ENCODE measurements at regions not wholly inside any gene's neighbourhood (a gene's known extent, or its start where the extent isn't known, plus 50 kb on each side); places are given as distances from the start of the nearest gene placed in this dataset.

DNA sequence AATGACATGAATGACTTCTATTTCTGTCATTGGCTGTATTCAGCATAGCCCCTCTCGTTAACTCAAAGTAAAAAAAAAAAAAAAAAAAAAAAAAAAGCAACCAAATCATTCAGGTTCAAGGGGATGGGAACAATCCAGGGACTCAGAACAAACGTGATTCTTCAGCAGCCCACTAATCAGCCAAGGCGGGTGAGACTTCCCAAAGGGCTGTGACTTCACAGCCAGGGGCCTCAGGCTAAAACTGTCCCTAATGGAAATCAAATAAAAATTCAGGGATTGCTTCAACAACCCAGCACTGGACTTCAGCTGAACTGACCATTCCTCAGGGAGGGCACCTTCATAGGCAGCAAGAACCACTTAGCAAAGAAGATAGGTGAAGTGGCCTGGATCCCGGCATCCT is 86.2 kb upstream of the FAM169A start:
- CTCF ChIA-PET = interaction anchor here (0.8 kb wide), 1 partner anchor 98 kb away, joined by 4 read pairs; no protein-coding TSS in a partner anchor
- POLR2A ChIA-PET (ENCODE audit: low non-redundant PET) = no interaction called here
- H3K27ac ChIP-seq = no peak overlapping the region
- no peak for DNase-seq (ENCODE audit: low spot score)
- no peak for TF ChIP-seq CTCF (conservative IDR thresholded peaks at IDR 0.05; ENCODE audit: low read depth)

GRCh38 chr5:74951865-74952264 is 85.7 kb upstream of the FAM169A start:
- no peak overlapping the region for H3K27ac ChIP-seq
- TF ChIP-seq CTCF (conservative IDR thresholded peaks at IDR 0.05; ENCODE audit: low read depth) = no peak
- CTCF ChIA-PET = interaction anchor here (0.5 to 0.8 kb wide), 3 partner anchors 99 to 675 kb away, joined by 3 to 4 read pairs (median 3); no protein-coding TSS in a partner anchor
- no peak for DNase-seq (ENCODE audit: low spot score)
- POLR2A ChIA-PET (ENCODE audit: low non-redundant PET) = no interaction called here

DNA sequence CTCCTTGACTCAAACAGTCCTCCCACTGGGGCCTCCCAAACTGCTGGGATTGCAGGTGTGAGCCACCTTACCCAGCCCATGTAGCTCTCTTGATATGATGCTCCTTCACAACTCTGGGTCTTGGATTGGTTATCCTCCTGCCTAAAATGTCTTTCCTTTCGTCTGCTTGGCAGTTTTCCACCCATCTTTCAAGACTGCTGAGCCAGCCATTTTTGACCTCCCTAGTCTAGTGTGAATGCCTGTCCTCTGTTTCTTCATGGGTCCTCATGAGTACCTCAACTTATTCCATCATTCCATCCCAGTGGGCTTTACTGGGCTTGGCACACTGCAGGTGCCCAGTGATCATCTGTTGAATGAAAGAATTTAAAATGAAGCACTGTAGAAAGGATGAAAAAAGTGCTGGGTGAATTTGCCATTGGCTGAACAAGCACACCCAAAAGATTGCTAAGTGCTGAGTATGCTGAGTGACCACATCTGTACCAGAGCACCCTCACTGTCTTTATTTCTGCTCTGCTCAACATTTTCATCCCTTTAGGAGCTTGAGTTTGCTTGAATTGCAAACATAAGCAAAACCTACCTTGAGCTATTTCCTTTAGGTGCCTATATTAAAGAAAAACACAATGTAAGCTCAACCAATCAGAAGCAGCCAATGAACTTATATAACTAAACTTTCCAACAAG is 84.8 kb upstream of the FAM169A start:
- ChIA-PET CTCF (interaction anchor here (0.6 kb wide), 1 partner anchor 348 kb away, joined by 3 read pairs; no protein-coding TSS in a partner anchor), POLR2A (ENCODE audit: low non-redundant PET) (no interaction called here)
- no peak for DNase-seq (ENCODE audit: low spot score)
- H3K27ac ChIP-seq = no peak overlapping the region
- no peak for TF ChIP-seq CTCF (conservative IDR thresholded peaks at IDR 0.05; ENCODE audit: low read depth)

DNA sequence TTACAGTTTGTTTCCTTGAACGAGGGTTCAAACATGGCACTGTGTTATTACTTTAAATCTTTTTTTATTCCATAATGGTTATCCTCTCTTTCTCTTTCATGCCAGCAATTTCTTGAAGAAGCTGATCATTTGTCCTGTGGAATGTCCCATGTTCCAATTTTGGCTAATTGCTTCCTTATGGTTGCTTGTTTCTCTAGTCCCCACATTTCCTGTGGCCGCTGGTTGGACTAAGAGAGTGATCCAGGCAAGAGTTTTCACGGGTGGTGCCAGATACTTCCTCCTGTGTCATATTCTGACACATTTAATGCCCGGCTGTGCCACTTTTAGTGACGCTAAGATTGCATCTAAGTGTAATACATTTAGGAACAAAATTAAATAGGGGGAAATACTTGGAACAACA is 83.8 kb upstream of the FAM169A start:
- ChIA-PET POLR2A (ENCODE audit: low non-redundant PET) (no interaction called here), CTCF (no interaction called here)
- H3K27ac ChIP-seq = no peak overlapping the region
- TF ChIP-seq CTCF (conservative IDR thresholded peaks at IDR 0.05; ENCODE audit: low read depth) = no peak
- DNase-seq (ENCODE audit: low spot score) = no peak

DNA sequence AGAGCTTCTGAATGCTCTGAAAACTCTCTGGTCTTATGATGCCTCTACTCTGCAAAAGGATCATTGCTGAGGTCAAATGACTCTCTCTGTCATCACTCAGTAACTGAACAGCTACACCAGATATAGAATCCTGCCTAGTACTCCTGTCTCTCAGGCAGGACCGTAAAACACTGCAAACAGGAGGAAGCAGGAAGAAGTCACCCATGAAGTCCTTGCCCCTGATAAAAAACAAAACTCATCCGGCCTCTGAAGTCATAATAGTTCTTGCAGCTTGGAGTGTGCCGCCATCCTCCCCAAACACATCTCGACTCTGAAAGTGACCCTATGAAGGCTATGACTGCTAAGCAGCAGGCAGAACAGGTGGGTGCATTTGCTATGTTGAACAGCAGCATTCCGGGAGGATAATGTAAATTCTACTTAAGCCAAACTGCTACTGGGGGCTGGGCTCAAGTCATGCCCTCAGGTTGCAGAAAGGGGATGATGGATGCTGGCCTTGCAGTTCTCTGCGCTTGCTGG is 81.9 kb upstream of the FAM169A start:
- ChIA-PET POLR2A (ENCODE audit: low non-redundant PET) (no interaction called here), CTCF (interaction anchor here (1.2 kb wide), 1 partner anchor 29 kb away, joined by 4 read pairs; no protein-coding TSS in a partner anchor)
- DNase-seq (ENCODE audit: low spot score) = no peak
- no peak for TF ChIP-seq CTCF (conservative IDR thresholded peaks at IDR 0.05; ENCODE audit: low read depth)
- H3K27ac ChIP-seq = no peak overlapping the region

- ChIA-PET POLR2A (ENCODE audit: low non-redundant PET) (no interaction called here), CTCF (no interaction called here)
- no peak for DNase-seq (ENCODE audit: low spot score)
- no peak for TF ChIP-seq CTCF (conservative IDR thresholded peaks at IDR 0.05; ENCODE audit: low read depth)
- H3K27ac ChIP-seq = no peak overlapping the region
Measured at GRCh38 chr5:74946471-74946870, 80.3 kb upstream of the FAM169A start.

Data from RWPE1 (cell line).